GM12892 (cell line): ENCODE measurements at regions not wholly inside any gene's neighbourhood (a gene's known extent, or its start where the extent isn't known, plus 50 kb on each side); places are given as distances from the start of the nearest gene placed in this dataset.

Experiments
- POLR2A ChIP-seq: IDR thresholded peaks from 2 replicates; pipeline ENCODE4 v1.6.1; 2011; ENCODE audit warnings: low read depth, low read length, control low read depth
- POLR2AphosphoS5 ChIP-seq: IDR thresholded peaks from 2 replicates; pipeline ENCODE4 v1.6.1; 2011; ENCODE audit warnings: low read depth, low read length, control low read depth

DNA sequence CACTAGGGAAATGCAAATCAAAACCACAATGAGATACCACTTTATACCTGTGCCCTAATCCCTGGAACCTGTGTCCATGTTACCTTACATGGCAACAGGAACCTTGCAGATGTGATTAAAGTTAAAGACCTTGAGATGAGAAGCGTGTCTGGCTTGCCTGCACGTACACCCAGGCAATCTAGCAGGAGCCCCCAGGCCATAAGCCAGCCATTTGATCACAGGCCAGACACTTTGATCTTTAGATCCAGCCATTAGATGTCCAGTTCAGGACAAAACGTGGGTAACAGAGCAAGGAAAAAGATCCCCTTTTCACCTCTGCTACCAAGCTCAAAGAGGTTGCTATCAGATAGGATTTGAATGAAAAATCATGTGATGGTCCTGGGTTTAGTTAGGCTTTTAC, 378.8 kb downstream of the BUD13 start:
- TF ChIP-seq POLR2AphosphoS5 = no peak
- TF ChIP-seq POLR2A = no peak
